Spleen (tissue), 7 donors: ENCODE measurements at regions not wholly inside any gene's neighbourhood (a gene's known extent, or its start where the extent isn't known, plus 50 kb on each side); places are given as distances from the start of the nearest gene placed in this dataset.

Experiments used
- POLR2A ChIP-seq, 3 donors: fragments of 450-650 bp; IDR thresholded peaks; one replicate each; pipeline ENCODE4 v1.5.1; 2017; ENCODE audit warnings: antibody characterized with exemption in 3 of 3, mild to moderate bottlenecking in 1 of 3
- POLR2AphosphoS5 ChIP-seq, 3 donors: sonication (generic); formaldehyde crosslinking; IDR thresholded peaks; one replicate each; pipeline ENCODE4 v1.5.1; 2017; ENCODE audit warnings: antibody characterized with exemption in 3 of 3
- TF ChIP-seq, protein P1 (sequence below), 11 experiments: fragments of 200-600 bp in 7 of 11; fragments of 450-650 bp in 4 of 11; sonication (generic) in 4 of 11; IDR thresholded peaks in 8 of 11; conservative IDR thresholded peaks in 3 of 11; 1 replicate in 7 of 11; 2 replicates in 4 of 11; pipeline versions ENCODE4 v1.4.0 to v1.8.0; 2016 to 2021; ENCODE audit warnings: antibody characterized with exemption in 11 of 11, inconsistent platforms in 4 of 11, mild to moderate bottlenecking in 1 of 11
- donor health status: DM: no; HTN: no; CAD: no; lungs with moderate emphysema.
- donor health status: DM: no; HTN: no; CAD: no.
- donor health status: DM: no; HTN: no; CAD: no.

DNA sequence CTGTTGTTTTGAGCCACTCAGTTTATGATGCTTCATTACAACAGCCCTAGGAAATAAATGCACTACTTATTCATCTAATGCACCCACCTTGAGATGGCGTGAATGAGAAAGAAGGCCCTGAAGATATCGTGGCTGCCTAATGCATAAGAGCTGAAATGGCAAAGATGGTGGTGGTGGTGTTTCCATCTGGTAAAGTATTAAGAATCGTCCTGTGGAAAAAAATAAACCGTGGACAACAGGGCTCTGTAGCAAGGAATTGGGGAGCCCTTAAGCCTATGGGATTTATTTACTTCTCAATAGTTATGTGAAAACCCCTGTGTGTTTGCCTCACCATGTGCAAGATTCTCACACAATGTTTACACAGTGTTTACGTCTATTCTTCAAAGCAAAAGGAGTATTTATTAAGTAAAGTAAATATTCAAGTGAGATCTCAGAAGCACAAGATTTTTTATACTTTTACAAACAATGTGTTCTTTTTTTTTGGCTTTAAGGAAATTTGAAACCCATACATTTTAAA lies 1555.2 kb upstream of the FLRT2 start:
- no peak for TF ChIP-seq POLR2A (IDR thresholded peaks at IDR 0.05)
- TF ChIP-seq, protein P1, sequence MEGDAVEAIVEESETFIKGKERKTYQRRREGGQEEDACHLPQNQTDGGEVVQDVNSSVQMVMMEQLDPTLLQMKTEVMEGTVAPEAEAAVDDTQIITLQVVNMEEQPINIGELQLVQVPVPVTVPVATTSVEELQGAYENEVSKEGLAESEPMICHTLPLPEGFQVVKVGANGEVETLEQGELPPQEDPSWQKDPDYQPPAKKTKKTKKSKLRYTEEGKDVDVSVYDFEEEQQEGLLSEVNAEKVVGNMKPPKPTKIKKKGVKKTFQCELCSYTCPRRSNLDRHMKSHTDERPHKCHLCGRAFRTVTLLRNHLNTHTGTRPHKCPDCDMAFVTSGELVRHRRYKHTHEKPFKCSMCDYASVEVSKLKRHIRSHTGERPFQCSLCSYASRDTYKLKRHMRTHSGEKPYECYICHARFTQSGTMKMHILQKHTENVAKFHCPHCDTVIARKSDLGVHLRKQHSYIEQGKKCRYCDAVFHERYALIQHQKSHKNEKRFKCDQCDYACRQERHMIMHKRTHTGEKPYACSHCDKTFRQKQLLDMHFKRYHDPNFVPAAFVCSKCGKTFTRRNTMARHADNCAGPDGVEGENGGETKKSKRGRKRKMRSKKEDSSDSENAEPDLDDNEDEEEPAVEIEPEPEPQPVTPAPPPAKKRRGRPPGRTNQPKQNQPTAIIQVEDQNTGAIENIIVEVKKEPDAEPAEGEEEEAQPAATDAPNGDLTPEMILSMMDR (IDR thresholded peaks at IDR 0.05 in 8 of 11, conservative IDR thresholded peaks at IDR 0.05 in 3 of 11), result no peak
- TF ChIP-seq POLR2AphosphoS5 (IDR thresholded peaks at IDR 0.05), result no peak
